Astrocyte (in vitro differentiated cells and primary cell): ENCODE measurements at regions not wholly inside any gene's neighbourhood (a gene's known extent, or its start where the extent isn't known, plus 50 kb on each side); places are given as distances from the start of the nearest gene placed in this dataset.

Experiments
- EZH2 ChIP-seq: IDR thresholded peaks from 2 replicates; pipeline ENCODE4 v1.6.1; 2012; ENCODE audit warnings: mild to moderate bottlenecking, low read length, inconsistent platforms; ENCODE audit not compliant: insufficient read depth
- TF ChIP-seq, protein P1 (sequence below): IDR thresholded peaks from 2 replicates; pipeline ENCODE4 v1.5.1; 2011; ENCODE audit warnings: low read depth, mild to moderate bottlenecking, inconsistent platforms, low read length, moderate library complexity; ENCODE audit not compliant: insufficient read depth

- TF ChIP-seq, protein P1, sequence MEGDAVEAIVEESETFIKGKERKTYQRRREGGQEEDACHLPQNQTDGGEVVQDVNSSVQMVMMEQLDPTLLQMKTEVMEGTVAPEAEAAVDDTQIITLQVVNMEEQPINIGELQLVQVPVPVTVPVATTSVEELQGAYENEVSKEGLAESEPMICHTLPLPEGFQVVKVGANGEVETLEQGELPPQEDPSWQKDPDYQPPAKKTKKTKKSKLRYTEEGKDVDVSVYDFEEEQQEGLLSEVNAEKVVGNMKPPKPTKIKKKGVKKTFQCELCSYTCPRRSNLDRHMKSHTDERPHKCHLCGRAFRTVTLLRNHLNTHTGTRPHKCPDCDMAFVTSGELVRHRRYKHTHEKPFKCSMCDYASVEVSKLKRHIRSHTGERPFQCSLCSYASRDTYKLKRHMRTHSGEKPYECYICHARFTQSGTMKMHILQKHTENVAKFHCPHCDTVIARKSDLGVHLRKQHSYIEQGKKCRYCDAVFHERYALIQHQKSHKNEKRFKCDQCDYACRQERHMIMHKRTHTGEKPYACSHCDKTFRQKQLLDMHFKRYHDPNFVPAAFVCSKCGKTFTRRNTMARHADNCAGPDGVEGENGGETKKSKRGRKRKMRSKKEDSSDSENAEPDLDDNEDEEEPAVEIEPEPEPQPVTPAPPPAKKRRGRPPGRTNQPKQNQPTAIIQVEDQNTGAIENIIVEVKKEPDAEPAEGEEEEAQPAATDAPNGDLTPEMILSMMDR, result no peak
- no peak for TF ChIP-seq EZH2
Observed at GRCh38 chr1:218031901-218032300, 253.2 kb upstream of the RRP15 start.
